Esophagus squamous epithelium (tissue), 4 donors: ENCODE measurements at regions not wholly inside any gene's neighbourhood (a gene's known extent, or its start where the extent isn't known, plus 50 kb on each side); places are given as distances from the start of the nearest gene placed in this dataset.

Experiments
- CTCF ChIP-seq, 6 experiments: fragments of 450-650 bp in 4 of 6; fragments of 200-600 bp in 2 of 6; sonication (generic) in 2 of 6; IDR thresholded peaks; one replicate each; pipeline ENCODE4 v1.5.1; 2016 to 2019; ENCODE audit warnings: antibody characterized with exemption in 6 of 6, mild to moderate bottlenecking in 4 of 6, moderate library complexity in 4 of 6
- POLR2A ChIP-seq, 4 donors: fragments of 450-650 bp; IDR thresholded peaks; one replicate each; pipeline ENCODE4 v1.6.1; 2017; ENCODE audit warnings: antibody characterized with exemption in 4 of 4, mild to moderate bottlenecking in 4 of 4, moderate library complexity in 3 of 4

GRCh38 chr4:55729351-55730279 is 90.0 kb upstream of the EXOC1L start:
- TF ChIP-seq POLR2A (IDR thresholded peaks at IDR 0.05): no peak
- TF ChIP-seq CTCF (IDR thresholded peaks at IDR 0.05): no peak
